ACC112 (cell line): ENCODE measurements at regions not wholly inside any gene's neighbourhood (a gene's known extent, or its start where the extent isn't known, plus 50 kb on each side); places are given as distances from the start of the nearest gene placed in this dataset.

Source experiments
- H2AFZ ChIP-seq: fragments of 200-600 bp; sonication (generic); one replicate; pipeline ENCODE4 v1.6.0; 2017; ENCODE audit warnings: antibody characterized with exemption, low read length; ENCODE audit not compliant: unreplicated experiment
- H3K27ac ChIP-seq: fragments of 200-600 bp; sonication (generic); 2 replicates; pipeline ENCODE4 v1.5.1; 2014; ENCODE audit warnings: low read depth, mild to moderate bottlenecking, antibody characterized with exemption, low read length, moderate library complexity
- H3K27me3 ChIP-seq: fragments of 200-600 bp; sonication (generic); 2 replicates; pipeline ENCODE4 v1.6.1; 2014; ENCODE audit warnings: mild to moderate bottlenecking, antibody characterized with exemption, low read length, moderate library complexity, mixed read lengths; ENCODE audit not compliant: insufficient read depth
- H3K36me3 ChIP-seq: fragments of 200-600 bp; sonication (generic); 2 replicates; pipeline ENCODE4 v1.6.1; 2016; ENCODE audit warnings: mild to moderate bottlenecking, antibody characterized with exemption, low read length, moderate library complexity, mixed read lengths; ENCODE audit not compliant: insufficient read depth
- H3K4me1 ChIP-seq: fragments of 200-600 bp; sonication (generic); one replicate; pipeline ENCODE4 v1.6.1; 2016; ENCODE audit warnings: low read length, mixed read lengths; ENCODE audit not compliant: insufficient read depth, unreplicated experiment, control insufficient read depth
- H3K4me3 ChIP-seq: fragments of 200-600 bp; sonication (generic); 2 replicates; pipeline ENCODE4 v1.5.1; 2014; ENCODE audit warnings: mild to moderate bottlenecking, low read depth, low read length
- H3K79me2 ChIP-seq: fragments of 200-600 bp; sonication (generic); one replicate; pipeline ENCODE4 v1.6.0; 2016; ENCODE audit warnings: low read length; ENCODE audit not compliant: control insufficient read depth, unreplicated experiment, insufficient read depth

DNA sequence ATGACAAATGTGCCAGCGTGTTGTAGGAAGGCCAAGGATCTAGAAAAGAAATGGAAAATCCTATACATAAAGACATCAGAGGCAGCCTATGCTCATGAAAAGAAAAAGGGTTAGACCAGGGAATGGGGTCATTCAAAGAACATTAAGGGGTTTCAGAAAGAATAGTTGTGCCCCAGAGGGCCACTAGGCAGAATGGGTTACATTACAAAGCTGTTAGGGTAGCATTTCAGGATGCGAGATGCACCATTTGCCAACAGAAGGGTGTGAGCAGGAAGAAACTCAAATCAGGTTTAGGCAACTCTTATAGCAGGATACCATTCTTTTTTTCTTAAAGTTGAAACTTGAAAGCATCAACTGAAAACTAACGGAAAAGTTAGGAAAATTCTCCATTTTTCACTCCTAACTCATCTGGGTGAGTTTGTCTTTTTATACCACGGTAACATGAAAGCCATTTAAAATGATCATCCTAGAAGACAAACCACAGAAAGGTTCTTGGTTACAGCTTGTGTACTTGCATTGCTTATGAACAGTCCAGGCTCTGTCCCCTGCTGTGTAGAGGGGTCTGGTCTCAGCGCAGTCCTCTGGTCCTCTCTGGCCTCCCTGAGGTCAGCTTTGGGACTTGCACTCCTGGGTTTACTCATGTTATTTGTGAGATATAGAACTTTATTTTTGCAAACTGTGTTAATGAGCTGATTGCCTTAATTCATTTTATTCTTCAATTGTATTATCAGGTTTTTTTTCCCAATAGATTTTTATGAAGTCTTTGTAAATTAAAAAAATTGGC, 209.1 kb downstream of the DACT1 start:
- no peak overlapping the region for H3K27ac ChIP-seq
- no peak overlapping the region for H2AFZ ChIP-seq
- no peaks in the 10 kb centered on the region for H3K79me2 ChIP-seq
- no peak overlapping the region for H3K4me3 ChIP-seq
- no peaks in the 10 kb centered on the region for H3K4me1 ChIP-seq
- H3K27me3 ChIP-seq = no peaks in the 10 kb centered on the region
- H3K36me3 ChIP-seq = no peaks in the 10 kb centered on the region

- Histone ChIP-seq H3K4me1 (no peaks in the 10 kb centered on the region), H3K36me3 (no peaks in the 10 kb centered on the region), H3K27me3 (no peaks in the 10 kb centered on the region), H3K79me2 (no peaks in the 10 kb centered on the region), H2AFZ (no peak overlapping the region), H3K4me3 (no peak overlapping the region), H3K27ac (no peak overlapping the region)
Observed at GRCh38 chr14:58848365-58848764, 210.6 kb downstream of the DACT1 start.

DNA sequence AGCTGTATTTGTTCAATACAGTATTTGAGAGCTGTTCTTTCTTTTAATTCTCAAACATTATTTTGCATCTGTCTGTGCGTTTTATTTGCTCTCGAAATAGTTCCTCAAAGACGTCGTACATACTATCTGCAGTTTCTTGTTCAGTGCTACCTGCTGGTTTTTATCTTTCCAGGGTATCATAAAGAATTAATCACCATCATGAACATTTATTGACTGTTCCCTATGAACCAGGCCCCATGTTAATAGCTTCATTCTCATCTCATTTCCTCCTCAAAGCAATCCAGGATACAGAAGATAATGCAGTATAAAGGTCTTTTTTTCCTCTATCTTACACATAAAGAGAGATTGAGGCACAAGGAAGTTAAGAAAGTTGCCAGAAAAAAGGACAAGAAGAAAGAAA, 211.8 kb downstream of the DACT1 start:
- no peak overlapping the region for H2AFZ ChIP-seq
- H3K36me3 ChIP-seq = no peaks in the 10 kb centered on the region
- H3K4me3 ChIP-seq = no peak overlapping the region
- H3K4me1 ChIP-seq = no peaks in the 10 kb centered on the region
- H3K27me3 ChIP-seq = no peaks in the 10 kb centered on the region
- H3K27ac ChIP-seq = no peak overlapping the region
- H3K79me2 ChIP-seq = no peaks in the 10 kb centered on the region

DNA sequence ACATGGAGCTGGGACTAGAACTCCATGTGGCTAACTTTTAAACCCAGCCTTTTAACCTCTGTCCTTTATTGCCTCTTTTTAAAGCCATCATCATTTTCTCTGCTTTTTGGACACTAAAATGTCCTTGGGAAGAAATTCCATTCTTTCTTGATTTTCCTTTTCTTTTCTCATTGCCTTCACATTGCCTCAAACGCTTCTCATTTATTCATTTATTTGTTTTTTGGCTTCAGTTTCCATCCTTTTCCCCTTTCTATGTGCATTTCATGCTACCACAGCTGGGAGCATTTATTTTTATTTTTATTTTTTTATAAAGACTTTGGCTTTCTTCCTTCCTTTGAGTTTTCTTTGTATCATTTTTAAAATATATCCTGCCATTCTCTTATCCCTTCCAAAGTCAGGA, 212.2 kb downstream of the DACT1 start:
- Histone ChIP-seq H3K4me3 (no peak overlapping the region), H3K4me1 (no peaks in the 10 kb centered on the region), H3K36me3 (no peaks in the 10 kb centered on the region), H3K27me3 (no peaks in the 10 kb centered on the region), H3K27ac (no peak overlapping the region), H2AFZ (no peak overlapping the region), H3K79me2 (no peaks in the 10 kb centered on the region)

GRCh38 chr14:58861586-58861985, 223.8 kb downstream of the DACT1 start:
- peaks cover 6% of the 10 kb centered on the region for H3K4me1 ChIP-seq
- H3K4me3 ChIP-seq = no peak overlapping the region

GRCh38 chr14:58862416-58863160, 224.8 kb downstream of the DACT1 start:
- Histone ChIP-seq H3K27me3 (no peaks in the 10 kb centered on the region; the same call in 1 of the 2 replicates), H2AFZ (no peak overlapping the region), H3K4me3 (no peak overlapping the region), H3K4me1 (peaks cover 6% of the 10 kb centered on the region), H3K27ac (no peak overlapping the region), H3K79me2 (no peaks in the 10 kb centered on the region), H3K36me3 (no peaks in the 10 kb centered on the region)

More at GRCh38 chr14:58861586-58861985, 223.8 kb downstream of the DACT1 start:
- Histone ChIP-seq H3K79me2 (no peaks in the 10 kb centered on the region), H3K36me3 (no peaks in the 10 kb centered on the region), H3K27me3 (no peaks in the 10 kb centered on the region; the same call in 1 of the 2 replicates), H3K27ac (no peak overlapping the region), H2AFZ (no peak overlapping the region)

- no peaks in the 10 kb centered on the region for H3K27me3 ChIP-seq
- H3K27ac ChIP-seq = no peak overlapping the region
- H3K36me3 ChIP-seq = no peaks in the 10 kb centered on the region
- H2AFZ ChIP-seq = no peak overlapping the region
- peaks cover 6% of the 10 kb centered on the region for H3K4me1 ChIP-seq
- H3K4me3 ChIP-seq = no peak overlapping the region
- H3K79me2 ChIP-seq = no peaks in the 10 kb centered on the region
Observed at GRCh38 chr14:58863661-58864345, 226.0 kb downstream of the DACT1 start.

- no peak overlapping the region for H3K27ac ChIP-seq
- H3K4me3 ChIP-seq = no peak overlapping the region
- H3K27me3 ChIP-seq = no peaks in the 10 kb centered on the region
- H3K4me1 ChIP-seq = peaks cover 6% of the 10 kb centered on the region
- H3K36me3 ChIP-seq = no peaks in the 10 kb centered on the region
- no peaks in the 10 kb centered on the region for H3K79me2 ChIP-seq
- H2AFZ ChIP-seq = no peak overlapping the region
Observed at GRCh38 chr14:58864751-58865513, 227.2 kb downstream of the DACT1 start.

DNA sequence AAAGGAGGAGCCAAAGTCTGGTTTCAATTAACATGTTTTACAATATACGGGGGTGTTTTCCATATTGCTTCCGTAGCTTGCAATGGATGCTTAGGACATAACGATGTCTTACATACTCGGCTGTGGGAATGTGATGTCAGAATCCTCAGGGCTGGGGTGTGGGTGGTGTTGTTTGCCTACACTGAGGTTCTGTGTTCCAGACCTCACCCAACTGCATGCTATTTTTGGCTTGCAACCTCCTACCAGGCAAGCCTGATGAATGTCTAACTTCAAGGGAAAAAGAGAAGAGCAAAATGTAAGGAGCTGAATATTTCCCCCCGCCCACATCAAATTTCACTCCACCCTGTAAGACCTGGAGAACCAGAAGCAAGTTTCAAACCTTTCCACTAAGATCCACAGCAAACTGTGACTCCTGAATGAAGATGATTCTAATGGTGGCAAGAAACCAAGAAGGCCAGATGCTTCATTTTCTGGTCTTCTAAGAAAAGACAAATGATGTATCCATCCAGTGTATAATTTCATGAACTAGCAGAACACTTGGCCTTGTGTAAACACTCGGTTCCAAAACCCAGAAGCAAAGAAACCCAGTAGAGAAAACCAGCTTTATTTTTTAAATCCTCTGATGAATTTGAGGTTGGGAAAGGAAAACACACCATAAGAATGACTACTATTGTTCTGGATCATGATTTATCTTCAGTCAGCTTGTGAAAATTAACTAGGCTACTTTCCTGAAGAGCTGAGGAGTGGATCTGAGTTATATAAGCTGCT, 227.9 kb downstream of the DACT1 start:
- Histone ChIP-seq H3K4me3 (no peak overlapping the region), H3K27me3 (no peaks in the 10 kb centered on the region), H2AFZ (no peak overlapping the region), H3K4me1 (peaks cover 6% of the 10 kb centered on the region), H3K27ac (no peak overlapping the region), H3K36me3 (no peaks in the 10 kb centered on the region), H3K79me2 (no peaks in the 10 kb centered on the region)

DNA sequence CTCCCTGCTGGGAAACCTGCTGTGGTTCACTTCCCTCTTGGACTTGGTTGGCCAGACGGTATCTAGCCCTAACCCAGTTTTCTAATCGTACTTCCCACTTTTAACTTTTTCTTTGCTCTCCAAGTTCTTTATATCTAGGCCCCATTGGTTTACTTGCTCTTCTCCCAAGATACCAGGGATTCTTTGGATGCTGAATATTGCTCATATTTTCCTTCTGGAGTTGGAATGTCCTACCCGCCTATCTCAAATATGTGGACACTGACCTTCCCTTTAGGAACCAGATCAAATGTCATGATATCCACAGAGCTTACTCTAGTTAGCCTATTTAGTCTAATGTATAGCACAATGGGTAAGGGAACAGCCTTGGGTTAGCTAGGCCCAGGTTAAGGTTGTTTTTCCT, 228.6 kb downstream of the DACT1 start:
- H3K4me1 ChIP-seq = peaks cover 10% of the 10 kb centered on the region
- no peak overlapping the region for H3K4me3 ChIP-seq
- H3K27me3 ChIP-seq = no peaks in the 10 kb centered on the region
- H3K36me3 ChIP-seq = no peaks in the 10 kb centered on the region
- H2AFZ ChIP-seq = no peak overlapping the region
- no peak overlapping the region for H3K27ac ChIP-seq
- no peaks in the 10 kb centered on the region for H3K79me2 ChIP-seq
